Suprapubic skin (tissue), 4 donors: ENCODE measurements at regions not wholly inside any gene's neighbourhood (a gene's known extent, or its start where the extent isn't known, plus 50 kb on each side); places are given as distances from the start of the nearest gene placed in this dataset.

Source experiments
- CTCF ChIP-seq, 2 donors: fragments of 200-600 bp in 1 of 2; fragments of 450-650 bp in 1 of 2; sonication (generic) in 1 of 2; IDR thresholded peaks; one replicate each; pipeline ENCODE4 v1.5.1; 2016 to 2019; ENCODE audit warnings: antibody characterized with exemption in 2 of 2, mild to moderate bottlenecking in 1 of 2, moderate library complexity in 1 of 2
- EP300 ChIP-seq: sonication (generic); formaldehyde crosslinking; IDR thresholded peaks from one replicate; pipeline ENCODE4 v1.6.1; 2017; ENCODE audit warnings: antibody characterized with exemption
- POLR2A ChIP-seq, 2 donors: fragments of 450-650 bp; IDR thresholded peaks; one replicate each; pipeline ENCODE4 v1.6.1; 2017; ENCODE audit warnings: antibody characterized with exemption in 2 of 2, mild to moderate bottlenecking in 2 of 2, moderate library complexity in 2 of 2
- POLR2AphosphoS5 ChIP-seq, 3 donors: sonication (generic); formaldehyde crosslinking; IDR thresholded peaks; one replicate each; pipeline ENCODE4 v1.6.1; 2017; ENCODE audit warnings: antibody characterized with exemption in 3 of 3

- TF ChIP-seq CTCF (IDR thresholded peaks at IDR 0.05): no peak
- no peak for TF ChIP-seq POLR2A (IDR thresholded peaks at IDR 0.05)
- no peak for TF ChIP-seq EP300
- TF ChIP-seq POLR2AphosphoS5 (IDR thresholded peaks at IDR 0.05): no peak
Observed at GRCh38 chr20:23232679-23233308, 117.8 kb upstream of the NXT1 start.
